ENCODE measurements at regions not wholly inside any gene's neighbourhood (a gene's known extent, or its start where the extent isn't known, plus 50 kb on each side); places are given as distances from the start of the nearest gene placed in this dataset.

- Histone ChIP-seq H3K4me3 (ENCODE audit: low read length) (no peak overlapping the region), H3K27me3 (ENCODE audit: control insufficient read depth, insufficient read depth, low read length) (no peaks in the 10 kb centered on the region), H3K9ac (ENCODE audit: low read length) (no peak overlapping the region), H3K36me3 (ENCODE audit: control insufficient read depth, insufficient read depth, low read length) (no peaks in the 10 kb centered on the region), H3K4me1 (ENCODE audit: control insufficient read depth, insufficient read depth, low read length) (peaks cover 4% of the 10 kb centered on the region), H3K9me3 (ENCODE audit: control insufficient read depth, low read length) (no peaks in the 10 kb centered on the region)
Observed at GRCh38 chr4:81666491-81666890, 194.8 kb upstream of the RASGEF1B start.

- H3K9me3 ChIP-seq (ENCODE audit: control insufficient read depth, low read length): no peaks in the 10 kb centered on the region
- no peaks in the 10 kb centered on the region for H3K36me3 ChIP-seq (ENCODE audit: control insufficient read depth, insufficient read depth, low read length)
- peaks cover 4% of the 10 kb centered on the region for H3K4me1 ChIP-seq (ENCODE audit: control insufficient read depth, insufficient read depth, low read length)
- H3K27me3 ChIP-seq (ENCODE audit: control insufficient read depth, insufficient read depth, low read length): no peaks in the 10 kb centered on the region
- no peak overlapping the region for H3K4me3 ChIP-seq (ENCODE audit: low read length)
- no peak overlapping the region for H3K9ac ChIP-seq (ENCODE audit: low read length)
Observed at GRCh38 chr4:81665649-81666048, 193.9 kb upstream of the RASGEF1B start.

- Histone ChIP-seq H3K27me3 (ENCODE audit: control insufficient read depth, insufficient read depth, low read length) (no peaks in the 10 kb centered on the region), H3K9ac (ENCODE audit: low read length) (no peak overlapping the region), H3K4me3 (ENCODE audit: low read length) (no peak overlapping the region), H3K4me1 (ENCODE audit: control insufficient read depth, insufficient read depth, low read length) (peaks cover 4% of the 10 kb centered on the region), H3K9me3 (ENCODE audit: control insufficient read depth, low read length) (no peaks in the 10 kb centered on the region), H3K36me3 (ENCODE audit: control insufficient read depth, insufficient read depth, low read length) (no peaks in the 10 kb centered on the region)
Observed at GRCh38 chr4:81665045-81665444, 193.3 kb upstream of the RASGEF1B start.

- H3K4me3 ChIP-seq (ENCODE audit: low read length): no peak overlapping the region
- H3K4me1 ChIP-seq (ENCODE audit: control insufficient read depth, insufficient read depth, low read length): peaks cover 4% of the 10 kb centered on the region
- no peak overlapping the region for H3K9ac ChIP-seq (ENCODE audit: low read length)
- H3K9me3 ChIP-seq (ENCODE audit: control insufficient read depth, low read length): no peaks in the 10 kb centered on the region
- H3K36me3 ChIP-seq (ENCODE audit: control insufficient read depth, insufficient read depth, low read length): no peaks in the 10 kb centered on the region
- no peaks in the 10 kb centered on the region for H3K27me3 ChIP-seq (ENCODE audit: control insufficient read depth, insufficient read depth, low read length)
Observed at GRCh38 chr4:81664079-81664478, 192.4 kb upstream of the RASGEF1B start.

- Histone ChIP-seq H3K36me3 (ENCODE audit: control insufficient read depth, insufficient read depth, low read length) (no peaks in the 10 kb centered on the region), H3K9me3 (ENCODE audit: control insufficient read depth, low read length) (no peaks in the 10 kb centered on the region), H3K27me3 (ENCODE audit: control insufficient read depth, insufficient read depth, low read length) (no peaks in the 10 kb centered on the region), H3K9ac (ENCODE audit: low read length) (no peak overlapping the region), H3K4me1 (ENCODE audit: control insufficient read depth, insufficient read depth, low read length) (peaks cover 4% of the 10 kb centered on the region), H3K4me3 (ENCODE audit: low read length) (no peak overlapping the region)
Observed at GRCh38 chr4:81663368-81663767, 191.7 kb upstream of the RASGEF1B start.

GRCh38 chr4:81659051-81659450, 187.3 kb upstream of the RASGEF1B start:
- H3K9me3 ChIP-seq (ENCODE audit: control insufficient read depth, low read length): no peaks in the 10 kb centered on the region
- H3K4me1 ChIP-seq (ENCODE audit: control insufficient read depth, insufficient read depth, low read length): no peaks in the 10 kb centered on the region
- no peak overlapping the region for H3K4me3 ChIP-seq (ENCODE audit: low read length)
- H3K9ac ChIP-seq (ENCODE audit: low read length): no peak overlapping the region
- no peaks in the 10 kb centered on the region for H3K36me3 ChIP-seq (ENCODE audit: control insufficient read depth, insufficient read depth, low read length)
- no peaks in the 10 kb centered on the region for H3K27me3 ChIP-seq (ENCODE audit: control insufficient read depth, insufficient read depth, low read length)

- Histone ChIP-seq H3K9me3 (ENCODE audit: control insufficient read depth, low read length) (no peaks in the 10 kb centered on the region), H3K36me3 (ENCODE audit: control insufficient read depth, insufficient read depth, low read length) (no peaks in the 10 kb centered on the region), H3K4me3 (ENCODE audit: low read length) (no peak overlapping the region), H3K4me1 (ENCODE audit: control insufficient read depth, insufficient read depth, low read length) (peaks cover 18% of the 10 kb centered on the region), H3K9ac (ENCODE audit: low read length) (no peak overlapping the region), H3K27me3 (ENCODE audit: control insufficient read depth, insufficient read depth, low read length) (no peaks in the 10 kb centered on the region)
Observed at GRCh38 chr4:81652069-81652478, 180.4 kb upstream of the RASGEF1B start.

GRCh38 chr4:81651243-81651899, 179.7 kb upstream of the RASGEF1B start:
- H3K9ac ChIP-seq (ENCODE audit: low read length): no peak overlapping the region
- peaks cover 18% of the 10 kb centered on the region for H3K4me1 ChIP-seq (ENCODE audit: control insufficient read depth, insufficient read depth, low read length)
- H3K4me3 ChIP-seq (ENCODE audit: low read length): no peak overlapping the region
- H3K27me3 ChIP-seq (ENCODE audit: control insufficient read depth, insufficient read depth, low read length): no peaks in the 10 kb centered on the region
- H3K9me3 ChIP-seq (ENCODE audit: control insufficient read depth, low read length): no peaks in the 10 kb centered on the region
- no peaks in the 10 kb centered on the region for H3K36me3 ChIP-seq (ENCODE audit: control insufficient read depth, insufficient read depth, low read length)

GRCh38 chr4:81650606-81651242, 179.0 kb upstream of the RASGEF1B start:
- Histone ChIP-seq H3K36me3 (ENCODE audit: control insufficient read depth, insufficient read depth, low read length) (no peaks in the 10 kb centered on the region), H3K4me1 (ENCODE audit: control insufficient read depth, insufficient read depth, low read length) (peaks cover 18% of the 10 kb centered on the region), H3K4me3 (ENCODE audit: low read length) (no peak overlapping the region), H3K9me3 (ENCODE audit: control insufficient read depth, low read length) (no peaks in the 10 kb centered on the region), H3K9ac (ENCODE audit: low read length) (no peak overlapping the region), H3K27me3 (ENCODE audit: control insufficient read depth, insufficient read depth, low read length) (no peaks in the 10 kb centered on the region)

- H3K9ac ChIP-seq (ENCODE audit: low read length): no peak overlapping the region
- H3K27me3 ChIP-seq (ENCODE audit: control insufficient read depth, insufficient read depth, low read length): no peaks in the 10 kb centered on the region
- H3K4me1 ChIP-seq (ENCODE audit: control insufficient read depth, insufficient read depth, low read length): peaks cover 18% of the 10 kb centered on the region
- no peaks in the 10 kb centered on the region for H3K9me3 ChIP-seq (ENCODE audit: control insufficient read depth, low read length)
- no peak overlapping the region for H3K4me3 ChIP-seq (ENCODE audit: low read length)
- H3K36me3 ChIP-seq (ENCODE audit: control insufficient read depth, insufficient read depth, low read length): no peaks in the 10 kb centered on the region
Observed at GRCh38 chr4:81648576-81649275, 177.0 kb upstream of the RASGEF1B start.

GRCh38 chr4:81647388-81647787, 175.7 kb upstream of the RASGEF1B start:
- Histone ChIP-seq H3K27me3 (ENCODE audit: control insufficient read depth, insufficient read depth, low read length) (no peaks in the 10 kb centered on the region), H3K4me3 (ENCODE audit: low read length) (no peak overlapping the region), H3K9ac (ENCODE audit: low read length) (no peak overlapping the region), H3K36me3 (ENCODE audit: control insufficient read depth, insufficient read depth, low read length) (no peaks in the 10 kb centered on the region), H3K4me1 (ENCODE audit: control insufficient read depth, insufficient read depth, low read length) (peaks cover 18% of the 10 kb centered on the region), H3K9me3 (ENCODE audit: control insufficient read depth, low read length) (no peaks in the 10 kb centered on the region)

- Histone ChIP-seq H3K27me3 (ENCODE audit: control insufficient read depth, insufficient read depth, low read length) (no peaks in the 10 kb centered on the region), H3K9me3 (ENCODE audit: control insufficient read depth, low read length) (no peaks in the 10 kb centered on the region), H3K4me1 (ENCODE audit: control insufficient read depth, insufficient read depth, low read length) (no peaks in the 10 kb centered on the region), H3K9ac (ENCODE audit: low read length) (no peak overlapping the region), H3K4me3 (ENCODE audit: low read length) (no peak overlapping the region), H3K36me3 (ENCODE audit: control insufficient read depth, insufficient read depth, low read length) (no peaks in the 10 kb centered on the region)
Observed at GRCh38 chr4:81642543-81642942, 170.8 kb upstream of the RASGEF1B start.

Data from mucosa of stomach (tissue), 1 donor.